Mesendoderm (in vitro differentiated cells): ENCODE measurements at regions not wholly inside any gene's neighbourhood (a gene's known extent, or its start where the extent isn't known, plus 50 kb on each side); places are given as distances from the start of the nearest gene placed in this dataset.

Experiments used
- DNase-seq: peaks from one replicate; pipeline ENCODE4 v3.0.0; 2013
- H2AK5ac ChIP-seq: 2 replicates; pipeline ENCODE4 v1.6.1; 2013; ENCODE audit warnings: low read length, inconsistent platforms
- H2BK120ac ChIP-seq: 2 replicates; pipeline ENCODE4 v1.6.1; 2013; ENCODE audit warnings: low read depth, mild to moderate bottlenecking, low read length, moderate library complexity, mixed read lengths
- H2BK15ac ChIP-seq: replicated peaks from 2 replicates; pipeline ENCODE4 v1.6.1; 2013; ENCODE audit warnings: low read depth, mild to moderate bottlenecking, moderate library complexity
- H2BK5ac ChIP-seq: 2 replicates; pipeline ENCODE4 v1.6.1; 2013; ENCODE audit warnings: low read length, inconsistent platforms
- H3K18ac ChIP-seq: 2 replicates; pipeline ENCODE4 v1.6.1; 2013; ENCODE audit warnings: mild to moderate bottlenecking, low read length, mixed read lengths
- H3K23ac ChIP-seq: one replicate; pipeline ENCODE4 v1.6.1; 2013; ENCODE audit warnings: low read length
- H3K27ac ChIP-seq: 2 replicates; pipeline ENCODE4 v1.5.1; 2013; ENCODE audit warnings: low read depth, mild to moderate bottlenecking, inconsistent platforms, low read length, moderate library complexity
- H3K27me3 ChIP-seq: 2 replicates; pipeline ENCODE4 v1.6.1; 2013; ENCODE audit warnings: low read length, control low read depth, mild to moderate bottlenecking, inconsistent platforms; ENCODE audit not compliant: insufficient read depth, poor library complexity
- H3K36me3 ChIP-seq: 2 replicates; pipeline ENCODE4 v1.6.1; 2013; ENCODE audit warnings: low read length, inconsistent platforms; ENCODE audit not compliant: control insufficient read depth, insufficient read depth
- H3K4ac ChIP-seq: one replicate; pipeline ENCODE4 v1.6.1; 2013; ENCODE audit warnings: low read depth, mild to moderate bottlenecking, low read length, moderate library complexity
- H3K4me1 ChIP-seq: 2 replicates; pipeline ENCODE4 v1.6.1; 2013; ENCODE audit warnings: low read depth, low read length, inconsistent platforms; ENCODE audit not compliant: control insufficient read depth
- H3K4me2 ChIP-seq: 2 replicates; pipeline ENCODE4 v1.6.1; 2013; ENCODE audit warnings: low read length
- H3K4me3 ChIP-seq: 2 replicates; pipeline ENCODE4 v1.5.1; 2013; ENCODE audit warnings: mild to moderate bottlenecking, low read length
- H3K56ac ChIP-seq: one replicate; pipeline ENCODE4 v1.6.1; 2013; ENCODE audit warnings: low read length
- H3K79me1 ChIP-seq: 2 replicates; pipeline ENCODE4 v1.6.1; 2013; ENCODE audit warnings: low read length, inconsistent platforms
- H3K79me2 ChIP-seq: 2 replicates; pipeline ENCODE4 v1.6.1; 2013; ENCODE audit warnings: mild to moderate bottlenecking, low read length; ENCODE audit not compliant: control insufficient read depth, insufficient read depth
- H3K9ac ChIP-seq: 2 replicates; pipeline ENCODE4 v1.6.1; 2013; ENCODE audit warnings: low read length, inconsistent platforms
- H4K5ac ChIP-seq: one replicate; pipeline ENCODE4 v1.6.1; 2013; ENCODE audit warnings: low read length
- H4K8ac ChIP-seq: one replicate; pipeline ENCODE4 v1.6.1; 2013; ENCODE audit warnings: low read depth, mild to moderate bottlenecking, control low read depth, low read length, moderate library complexity
- whole genome bisulfite sequencing: extraction: QIAGEN DNeasy Blood & Tissue Kit; methylation state at CpG from one replicate; pipeline ENCODE4 v1.1.7; 2013; ENCODE audit warnings: low lambda C conversion rate, missing lambda C conversion rate; ENCODE audit not compliant: insufficient coverage; ENCODE audit errors: extremely low coverage; 5-methylcytosine and 5-hydroxymethylcytosine counted together

GRCh38 chr2:193581807-193582206, 1387.1 kb upstream of the TMEFF2 start:
- no CpG with 5 or more reads among the region's 1 CpG for WGBS
- Histone ChIP-seq H3K4ac (no peak overlapping the region), H3K23ac (no peak overlapping the region), H3K56ac (no peak overlapping the region), H3K4me2 (no peak overlapping the region), H4K8ac (no peak overlapping the region), H3K27ac (no peak overlapping the region), H2AK5ac (no peak overlapping the region), H4K5ac (no peak overlapping the region), H2BK15ac (no peak overlapping the region), H2BK5ac (no peak overlapping the region), H3K79me2 (no peaks in the 10 kb centered on the region), H3K9ac (no peak overlapping the region), H2BK120ac (no peak overlapping the region), H3K4me3 (no peak overlapping the region), H3K4me1 (no peaks in the 10 kb centered on the region), H3K36me3 (no peaks in the 10 kb centered on the region), H3K18ac (no peak overlapping the region), H3K27me3 (no peaks in the 10 kb centered on the region), H3K79me1 (no peaks in the 10 kb centered on the region)
- no peak for DNase-seq

GRCh38 chr2:193580176-193580950, 1385.6 kb upstream of the TMEFF2 start:
- Histone ChIP-seq H4K5ac (no peak overlapping the region), H3K79me1 (no peaks in the 10 kb centered on the region), H3K56ac (no peak overlapping the region), H3K23ac (no peak overlapping the region), H4K8ac (no peak overlapping the region), H2AK5ac (no peak overlapping the region), H2BK15ac (no peak overlapping the region), H3K4ac (no peak overlapping the region), H3K27me3 (no peaks in the 10 kb centered on the region), H3K27ac (no peak overlapping the region), H3K18ac (no peak overlapping the region), H3K36me3 (no peaks in the 10 kb centered on the region), H3K4me1 (no peaks in the 10 kb centered on the region), H2BK120ac (no peak overlapping the region), H3K79me2 (no peaks in the 10 kb centered on the region), H3K9ac (no peak overlapping the region), H3K4me3 (no peak overlapping the region), H2BK5ac (no peak overlapping the region), H3K4me2 (no peak overlapping the region)
- DNase-seq, result no peak
- no CpG with 5 or more reads among the region's 21 CpGs for WGBS

GRCh38 chr2:193566886-193567285, 1372.2 kb upstream of the TMEFF2 start:
- H2BK15ac ChIP-seq, result no peak overlapping the region
- H3K18ac ChIP-seq, result no peak overlapping the region
- H3K79me1 ChIP-seq, result no peaks in the 10 kb centered on the region
- H3K27ac ChIP-seq, result no peak overlapping the region
- no peak overlapping the region for H3K4ac ChIP-seq
- DNase-seq, result no peak
- H2BK5ac ChIP-seq, result no peak overlapping the region
- WGBS, result no CpG with 5 or more reads among the region's 2 CpGs
- no peaks in the 10 kb centered on the region for H3K79me2 ChIP-seq
- H3K23ac ChIP-seq, result no peak overlapping the region
- no peak overlapping the region for H3K4me2 ChIP-seq
- no peak overlapping the region for H3K9ac ChIP-seq
- H4K8ac ChIP-seq, result no peak overlapping the region
- H3K4me1 ChIP-seq, result no peaks in the 10 kb centered on the region
- H4K5ac ChIP-seq, result no peak overlapping the region
- no peak overlapping the region for H3K4me3 ChIP-seq
- H3K56ac ChIP-seq, result no peak overlapping the region
- H3K36me3 ChIP-seq, result no peaks in the 10 kb centered on the region
- no peaks in the 10 kb centered on the region for H3K27me3 ChIP-seq
- no peak overlapping the region for H2AK5ac ChIP-seq
- H2BK120ac ChIP-seq, result no peak overlapping the region

- H3K23ac ChIP-seq, result no peak overlapping the region
- H3K18ac ChIP-seq, result no peak overlapping the region
- no CpG with 5 or more reads among the region's 2 CpGs for WGBS
- no peak overlapping the region for H3K27ac ChIP-seq
- no peak overlapping the region for H4K8ac ChIP-seq
- H3K4me1 ChIP-seq, result no peaks in the 10 kb centered on the region
- H3K4ac ChIP-seq, result no peak overlapping the region
- no peaks in the 10 kb centered on the region for H3K79me1 ChIP-seq
- no peak overlapping the region for H3K56ac ChIP-seq
- no peak for DNase-seq
- no peak overlapping the region for H3K4me2 ChIP-seq
- no peak overlapping the region for H2AK5ac ChIP-seq
- H4K5ac ChIP-seq, result no peak overlapping the region
- H3K9ac ChIP-seq, result no peak overlapping the region
- H3K27me3 ChIP-seq, result no peaks in the 10 kb centered on the region
- H3K4me3 ChIP-seq, result no peak overlapping the region
- no peaks in the 10 kb centered on the region for H3K79me2 ChIP-seq
- H2BK15ac ChIP-seq, result no peak overlapping the region
- H3K36me3 ChIP-seq, result no peaks in the 10 kb centered on the region
- H2BK5ac ChIP-seq, result no peak overlapping the region
- H2BK120ac ChIP-seq, result no peak overlapping the region
These were observed 1371.5 kb upstream of the TMEFF2 start for GRCh38 chr2:193566276-193566675.

GRCh38 chr2:193562031-193562430, 1367.3 kb upstream of the TMEFF2 start:
- Histone ChIP-seq H2BK15ac (no peak overlapping the region), H2BK5ac (no peak overlapping the region), H3K4me1 (no peaks in the 10 kb centered on the region), H3K79me2 (no peaks in the 10 kb centered on the region), H4K5ac (no peak overlapping the region), H3K4me3 (no peak overlapping the region), H3K56ac (no peak overlapping the region), H3K79me1 (no peaks in the 10 kb centered on the region), H4K8ac (no peak overlapping the region), H3K36me3 (no peaks in the 10 kb centered on the region), H3K18ac (no peak overlapping the region), H3K4me2 (no peak overlapping the region), H3K27me3 (no peaks in the 10 kb centered on the region), H3K27ac (no peak overlapping the region), H2AK5ac (no peak overlapping the region), H3K23ac (no peak overlapping the region), H3K9ac (no peak overlapping the region), H3K4ac (no peak overlapping the region), H2BK120ac (no peak overlapping the region)
- DNase-seq, result no peak

GRCh38 chr2:193561054-193561453, 1366.3 kb upstream of the TMEFF2 start:
- Histone ChIP-seq H3K27ac (no peak overlapping the region), H3K4ac (no peak overlapping the region), H4K8ac (no peak overlapping the region), H2BK120ac (no peak overlapping the region), H3K27me3 (no peaks in the 10 kb centered on the region), H3K4me3 (no peak overlapping the region), H3K79me2 (no peaks in the 10 kb centered on the region), H4K5ac (no peak overlapping the region), H3K23ac (no peak overlapping the region), H3K79me1 (no peaks in the 10 kb centered on the region), H2BK15ac (no peak overlapping the region), H3K9ac (no peak overlapping the region), H3K4me1 (no peaks in the 10 kb centered on the region), H3K36me3 (no peaks in the 10 kb centered on the region), H2AK5ac (no peak overlapping the region), H3K4me2 (no peak overlapping the region), H3K56ac (no peak overlapping the region), H3K18ac (no peak overlapping the region), H2BK5ac (no peak overlapping the region)
- DNase-seq, result no peak
- no CpG with 5 or more reads among the region's 3 CpGs for WGBS
